ENCODE measurements at regions not wholly inside any gene's neighbourhood (a gene's known extent, or its start where the extent isn't known, plus 50 kb on each side); places are given as distances from the start of the nearest gene placed in this dataset.

- TF ChIP-seq CTCF (conservative IDR thresholded peaks at IDR 0.05 in 1 of 2, IDR thresholded peaks at IDR 0.05 in 1 of 2; ENCODE audit: extremely low read depth in 1 of 2, insufficient read depth in 1 of 2, low read depth in 1 of 2, low read length in 2 of 2) (no peak), EZH2 (IDR thresholded peaks at IDR 0.05; ENCODE audit: borderline replicate concordance, low read length) (no peak)
These were observed 894.4 kb downstream of the KCNMA1 start for GRCh38 chr10:76743169-76743568.

Data from mammary epithelial cell (primary cell).